ENCODE measurements at regions not wholly inside any gene's neighbourhood (a gene's known extent, or its start where the extent isn't known, plus 50 kb on each side); places are given as distances from the start of the nearest gene placed in this dataset.

- Histone ChIP-seq H3K4me3 (no peak overlapping the region), H3K27me3 (no peaks in the 10 kb centered on the region), H3K27ac (no peak overlapping the region), H3K4me1 (no peaks in the 10 kb centered on the region), H3K36me3 (no peaks in the 10 kb centered on the region), H3K9me3 (no peaks in the 10 kb centered on the region)
- DNase-seq: no peak
- TF ChIP-seq POLR2A (IDR thresholded peaks at IDR 0.05) (no peak), CTCF (IDR thresholded peaks at IDR 0.05) (no peak)
Observed at GRCh38 chr4:147312376-147313046, 168.4 kb upstream of the EDNRA start.

DNA sequence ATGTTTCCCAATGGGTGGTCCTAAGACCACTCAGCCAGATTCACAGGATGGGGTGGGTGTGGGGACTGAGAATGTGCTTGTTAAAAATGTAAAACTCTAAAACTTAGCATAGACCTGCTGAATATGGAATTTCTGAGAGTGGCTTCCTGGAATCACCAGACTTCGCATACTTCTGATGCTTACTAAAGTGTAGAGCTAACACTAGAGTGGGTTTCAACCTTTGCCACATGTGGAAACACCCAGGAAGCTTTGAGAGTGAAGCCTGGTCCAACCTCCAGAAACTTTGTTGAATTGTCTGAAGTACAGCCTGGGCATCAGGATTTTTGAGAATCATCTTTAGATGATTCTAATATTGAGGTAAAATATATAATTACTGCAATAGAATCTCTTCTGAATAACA is 167.8 kb upstream of the EDNRA start:
- Histone ChIP-seq H3K4me1 (no peaks in the 10 kb centered on the region), H3K27me3 (no peaks in the 10 kb centered on the region), H3K9me3 (no peaks in the 10 kb centered on the region), H3K27ac (no peak overlapping the region), H3K36me3 (no peaks in the 10 kb centered on the region), H3K4me3 (no peak overlapping the region)
- DNase-seq: no peak
- TF ChIP-seq CTCF (IDR thresholded peaks at IDR 0.05): no peak
- TF ChIP-seq POLR2A (IDR thresholded peaks at IDR 0.05): no peak

DNA sequence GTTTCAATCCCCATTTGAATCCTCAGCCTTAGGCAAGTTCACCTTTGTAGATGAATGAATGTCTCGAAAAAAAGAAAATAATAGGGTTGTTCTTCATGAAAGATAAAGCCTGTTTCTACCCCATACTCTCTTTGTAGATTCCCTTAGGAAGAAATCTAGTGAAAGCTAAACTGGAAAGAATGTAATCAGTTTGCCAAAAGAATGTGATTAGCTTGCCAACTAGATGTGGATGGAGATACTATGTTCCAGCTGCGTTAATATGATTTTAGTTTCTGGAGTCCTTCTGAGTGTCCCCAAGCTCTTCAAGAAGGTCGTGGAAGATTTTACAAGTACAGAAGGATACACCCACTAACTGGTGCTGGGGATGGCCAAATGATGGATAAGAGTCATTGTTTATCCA is 162.3 kb upstream of the EDNRA start:
- no peaks in the 10 kb centered on the region for H3K36me3 ChIP-seq
- H3K27me3 ChIP-seq: no peaks in the 10 kb centered on the region
- no peaks in the 10 kb centered on the region for H3K9me3 ChIP-seq
- no peaks in the 10 kb centered on the region for H3K4me1 ChIP-seq
- TF ChIP-seq POLR2A (IDR thresholded peaks at IDR 0.05) (no peak), CTCF (IDR thresholded peaks at IDR 0.05) (no peak)
- no peak for DNase-seq
- H3K27ac ChIP-seq: no peak overlapping the region
- H3K4me3 ChIP-seq: no peak overlapping the region

DNA sequence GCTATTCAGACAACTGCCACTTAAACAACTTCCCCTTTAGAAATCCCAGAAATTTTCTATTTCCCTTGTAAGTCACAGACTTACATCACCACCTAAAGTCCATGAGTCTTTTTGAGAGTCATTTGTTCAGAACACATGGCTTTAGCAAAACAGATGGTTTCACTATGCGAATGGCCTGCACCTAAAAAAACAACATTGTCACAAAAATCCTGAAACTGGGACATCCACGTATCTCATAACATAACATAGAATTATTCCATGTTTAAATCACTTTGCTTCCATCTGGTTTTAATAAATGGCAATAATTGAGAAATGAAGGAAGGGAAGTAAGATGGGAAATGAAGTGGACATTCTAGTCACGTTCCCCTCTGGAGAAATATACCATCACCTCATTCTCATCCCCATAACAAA is 155.3 kb upstream of the EDNRA start:
- Histone ChIP-seq H3K27ac (no peak overlapping the region), H3K27me3 (no peaks in the 10 kb centered on the region), H3K9me3 (no peaks in the 10 kb centered on the region), H3K4me3 (no peak overlapping the region), H3K4me1 (no peaks in the 10 kb centered on the region), H3K36me3 (no peaks in the 10 kb centered on the region)
- no peak for TF ChIP-seq POLR2A (IDR thresholded peaks at IDR 0.05)
- TF ChIP-seq CTCF (IDR thresholded peaks at IDR 0.05): no peak
- DNase-seq: no peak

GRCh38 chr4:147326591-147326990 is 154.3 kb upstream of the EDNRA start:
- H3K4me1 ChIP-seq: no peaks in the 10 kb centered on the region
- no peaks in the 10 kb centered on the region for H3K36me3 ChIP-seq
- TF ChIP-seq POLR2A (IDR thresholded peaks at IDR 0.05) (no peak), CTCF (IDR thresholded peaks at IDR 0.05) (no peak)
- H3K4me3 ChIP-seq: no peak overlapping the region
- no peaks in the 10 kb centered on the region for H3K27me3 ChIP-seq
- no peaks in the 10 kb centered on the region for H3K9me3 ChIP-seq
- DNase-seq: no peak
- no peak overlapping the region for H3K27ac ChIP-seq

DNA sequence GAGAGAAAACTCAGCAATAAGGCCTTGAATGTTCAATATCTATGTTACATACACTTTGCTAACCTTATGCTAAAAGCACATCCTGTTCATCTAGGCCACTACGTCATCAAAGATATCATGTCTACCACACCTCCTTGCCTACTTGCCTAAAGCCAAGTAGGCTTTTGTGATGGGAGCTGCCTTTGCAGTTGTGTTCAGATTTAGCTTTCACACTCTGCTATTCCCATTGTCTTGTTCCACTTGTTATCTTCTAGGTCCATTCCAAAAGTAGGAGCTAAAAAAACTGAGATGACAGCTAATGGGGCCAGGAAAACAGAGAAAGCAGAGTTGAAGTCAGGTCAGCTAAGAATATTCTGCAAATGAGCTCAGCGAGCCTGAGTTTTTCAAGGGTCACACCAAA is 153.6 kb upstream of the EDNRA start:
- TF ChIP-seq CTCF (IDR thresholded peaks at IDR 0.05) (no peak), POLR2A (IDR thresholded peaks at IDR 0.05) (no peak)
- H3K4me1 ChIP-seq: no peaks in the 10 kb centered on the region
- no peaks in the 10 kb centered on the region for H3K27me3 ChIP-seq
- DNase-seq: no peak
- no peaks in the 10 kb centered on the region for H3K36me3 ChIP-seq
- H3K9me3 ChIP-seq: no peaks in the 10 kb centered on the region
- no peak overlapping the region for H3K4me3 ChIP-seq
- H3K27ac ChIP-seq: no peak overlapping the region

Measured in Peyer's patch (tissue), 4 donors.